KBM-7 (cell line): ENCODE measurements at regions not wholly inside any gene's neighbourhood (a gene's known extent, or its start where the extent isn't known, plus 50 kb on each side); places are given as distances from the start of the nearest gene placed in this dataset.

Experiments used
- DNase-seq: peaks from one replicate; pipeline ENCODE4 v3.0.0-alpha.2; 2015
- in situ Hi-C: fragments of 300-500 bp; cut with MboI; formaldehyde crosslinking; loops from 2 replicates; pipeline ENCODE4 v1.14.3; 2020; ENCODE audit warnings: low sequenced_read_pairs, low pct_unique_long_range_greater_than_20kb, mixed read lengths

GRCh38 chr12:42957561-42958290, 368.2 kb upstream of the PRICKLE1 start:
- no peak for DNase-seq
- in situ Hi-C loops, result no loop called here

- in situ Hi-C loops, result no loop called here
- no peak for DNase-seq
Measured at GRCh38 chr12:42957136-42957535, 367.6 kb upstream of the PRICKLE1 start.

- in situ Hi-C loops, result no loop called here
Measured at GRCh38 chr12:42953021-42953420, 363.5 kb upstream of the PRICKLE1 start.

GRCh38 chr12:42946871-42947381, 357.4 kb upstream of the PRICKLE1 start:
- no peak for DNase-seq
- in situ Hi-C loops, result no loop called here

More at GRCh38 chr12:42953021-42953420, 363.5 kb upstream of the PRICKLE1 start:
- DNase-seq, result no peak

- DNase-seq, result no peak
- in situ Hi-C loops, result no loop called here
Measured at GRCh38 chr12:42945927-42946326, 356.4 kb upstream of the PRICKLE1 start.

- in situ Hi-C loops, result no loop called here
- no peak for DNase-seq
Measured at GRCh38 chr12:42944516-42944915, 355.0 kb upstream of the PRICKLE1 start.

GRCh38 chr12:42936991-42937390, 347.4 kb upstream of the PRICKLE1 start:
- in situ Hi-C loops, result no loop called here
- no peak for DNase-seq

GRCh38 chr12:42936260-42936659, 346.7 kb upstream of the PRICKLE1 start:
- in situ Hi-C loops, result no loop called here
- DNase-seq, result no peak

- in situ Hi-C loops, result no loop called here
- no peak for DNase-seq
Measured at GRCh38 chr12:42935756-42936155, 346.2 kb upstream of the PRICKLE1 start.

- DNase-seq, result no peak
- in situ Hi-C loops, result no loop called here
Measured at GRCh38 chr12:42935090-42935489, 345.5 kb upstream of the PRICKLE1 start.

GRCh38 chr12:42933461-42934081, 344.0 kb upstream of the PRICKLE1 start:
- DNase-seq, result no peak
- in situ Hi-C loops, result no loop called here

GRCh38 chr12:42932936-42933335, 343.4 kb upstream of the PRICKLE1 start:
- in situ Hi-C loops, result no loop called here
- no peak for DNase-seq

GRCh38 chr12:42926232-42926631, 336.7 kb upstream of the PRICKLE1 start:
- in situ Hi-C loops, result no loop called here
- DNase-seq, result no peak

GRCh38 chr12:42924482-42924881, 334.9 kb upstream of the PRICKLE1 start:
- in situ Hi-C loops, result no loop called here
- DNase-seq, result no peak

- no peak for DNase-seq
- in situ Hi-C loops, result no loop called here
Measured at GRCh38 chr12:42923583-42923982, 334.0 kb upstream of the PRICKLE1 start.

- DNase-seq, result no peak
- in situ Hi-C loops, result no loop called here
Measured at GRCh38 chr12:42923156-42923555, 333.6 kb upstream of the PRICKLE1 start.

- in situ Hi-C loops, result no loop called here
- no peak for DNase-seq
Measured at GRCh38 chr12:42922505-42922850, 332.9 kb upstream of the PRICKLE1 start.

- in situ Hi-C loops, result no loop called here
- DNase-seq, result no peak
Measured at GRCh38 chr12:42921741-42922504, 332.4 kb upstream of the PRICKLE1 start.

- DNase-seq, result no peak
- in situ Hi-C loops, result no loop called here
Measured at GRCh38 chr12:42919691-42920090, 330.1 kb upstream of the PRICKLE1 start.

- no peak for DNase-seq
- in situ Hi-C loops, result no loop called here
Measured at GRCh38 chr12:42918443-42918842, 328.9 kb upstream of the PRICKLE1 start.
